B cell (primary cell): ENCODE measurements at regions not wholly inside any gene's neighbourhood (a gene's known extent, or its start where the extent isn't known, plus 50 kb on each side); places are given as distances from the start of the nearest gene placed in this dataset.

Experiments used
- ATAC-seq: fragments of 200-7000 bp; cut with Tn5 transposase; one replicate; pipeline ENCODE4 v1.10.0; 2021; ENCODE audit warnings: low read depth, mild to moderate bottlenecking, moderate number of reproducible peaks, moderate library complexity
- CTCF ChIA-PET: fragments of 350-600 bp; sonication (Branson Sonifier 250); formaldehyde crosslinking; loops from one replicate; lab custom pipeline; 2021; ENCODE audit warnings: antibody characterized with exemption, inconsistent platforms; lab: Charles Lee
- POLR2A ChIA-PET: fragments of 350-600 bp; sonication (Branson Sonifier 250); formaldehyde crosslinking; loops from one replicate; lab custom pipeline; 2021; ENCODE audit warnings: antibody characterized with exemption; lab: Charles Lee
- DNase-seq: peaks from one replicate; pipeline ENCODE4 v3.0.0; 2013
- H2AFZ ChIP-seq: 2 replicates; pipeline ENCODE4 v1.6.1; 2012; ENCODE audit warnings: mild to moderate bottlenecking, low read depth, low read length; ENCODE audit not compliant: insufficient read depth, poor library complexity, severe bottlenecking
- H3K27ac ChIP-seq, 2 donors: 1 replicate in 1 of 2; 2 replicates in 1 of 2; pipeline ENCODE4 v1.5.1; 2012 to 2013; ENCODE audit warnings: low read length in 2 of 2, mild to moderate bottlenecking in 2 of 2, moderate library complexity in 1 of 2
- H3K27me3 ChIP-seq, 4 experiments: fragments of 200-600 bp in 1 of 4; sonication (generic) in 1 of 4; replicated peaks in 1 of 4; 1 replicate in 2 of 4; 2 replicates in 2 of 4; pipeline versions ENCODE4 v1.6.1 to v1.7.0; 2013 to 2016; ENCODE audit warnings: low read length in 3 of 4, mild to moderate bottlenecking in 2 of 4, mixed read lengths in 1 of 4, moderate library complexity in 1 of 4; ENCODE audit not compliant: insufficient read depth in 4 of 4, control insufficient read depth in 3 of 4; ENCODE audit errors: control extremely low read depth in 1 of 4
- H3K36me3 ChIP-seq, 2 experiments: replicated peaks in 1 of 2; 1 replicate in 1 of 2; 2 replicates in 1 of 2; pipeline versions ENCODE4 v1.6.1 to v1.7.1; 2013; ENCODE audit warnings: low read length in 1 of 2; ENCODE audit not compliant: insufficient read depth in 2 of 2, control insufficient read depth in 1 of 2; ENCODE audit errors: control extremely low read depth in 1 of 2, extremely low read depth in 1 of 2
- H3K4me1 ChIP-seq, 2 donors: fragments of 200-600 bp in 1 of 2; sonication (generic) in 1 of 2; 1 replicate in 1 of 2; 2 replicates in 1 of 2; pipeline versions ENCODE4 v1.5.1 to v1.6.1; 2013 to 2017; ENCODE audit warnings: low read length in 2 of 2; ENCODE audit not compliant: control insufficient read depth in 2 of 2, insufficient read depth in 2 of 2
- H3K4me2 ChIP-seq: replicated peaks from 2 replicates; pipeline ENCODE3; 2012; ENCODE audit warnings: mild to moderate bottlenecking, low read depth, low read length; ENCODE audit not compliant: poor library complexity, severe bottlenecking
- H3K4me3 ChIP-seq, 5 experiments: fragments of 200-600 bp in 1 of 5; sonication (generic) in 1 of 5; 1 replicate in 3 of 5; 2 replicates in 2 of 5; pipeline versions ENCODE4 v1.5.1 to v1.7.0; 2011 to 2016; ENCODE audit warnings: low read length in 4 of 5, mild to moderate bottlenecking in 4 of 5, low read depth in 2 of 5, control low read depth in 1 of 5, moderate library complexity in 1 of 5; ENCODE audit not compliant: insufficient read depth in 1 of 5; ENCODE audit errors: control extremely low read depth in 1 of 5, extremely low read depth in 1 of 5
- H3K79me2 ChIP-seq: fragments of 200-600 bp; sonication (generic); one replicate; pipeline ENCODE4 v1.6.0; 2016; ENCODE audit warnings: low read length; ENCODE audit not compliant: control insufficient read depth, insufficient read depth
- H3K9ac ChIP-seq: fragments of 200-600 bp; sonication (generic); 2 replicates; pipeline ENCODE4 v1.6.1; 2017; ENCODE audit warnings: mild to moderate bottlenecking, low read length, moderate library complexity
- H3K9me3 ChIP-seq, 3 donors: one replicate each; pipeline versions ENCODE4 v1.6.1 to v1.7.1; 2013; ENCODE audit warnings: low read length in 2 of 3; ENCODE audit not compliant: control insufficient read depth in 2 of 3, insufficient read depth in 1 of 3; ENCODE audit errors: control extremely low read depth in 1 of 3
- H4K20me1 ChIP-seq: 2 replicates; pipeline ENCODE4 v1.6.0; 2012; ENCODE audit warnings: mild to moderate bottlenecking, low read length; ENCODE audit not compliant: insufficient read depth, control insufficient read depth, poor library complexity, severe bottlenecking
- H3K27ac Mint-ChIP-seq: one replicate; pipeline ENCODE4 v1.8.0; 2021; ENCODE audit warnings: mixed read lengths
- H3K27me3 Mint-ChIP-seq: one replicate; pipeline ENCODE4 v1.8.0; 2021; ENCODE audit warnings: mixed read lengths
- H3K4me1 Mint-ChIP-seq: one replicate; pipeline ENCODE4 v1.8.0; 2021; ENCODE audit warnings: mixed read lengths
- H3K4me3 Mint-ChIP-seq: one replicate; pipeline ENCODE4 v1.8.0; 2021; ENCODE audit warnings: mixed read lengths
- H3K9me3 Mint-ChIP-seq: one replicate; pipeline ENCODE4 v1.8.0; 2022; ENCODE audit warnings: mixed read lengths; ENCODE audit not compliant: insufficient read depth
- CTCF ChIP-seq: fragments of 200-600 bp; IDR thresholded peaks from one replicate; pipeline ENCODE4 v1.8.0; 2022; ENCODE audit warnings: antibody characterized with exemption, mild to moderate bottlenecking
- EZH2 ChIP-seq: IDR thresholded peaks from 2 replicates; pipeline ENCODE4 v1.6.1; 2012; ENCODE audit warnings: borderline replicate concordance, low read depth, mild to moderate bottlenecking, moderate library complexity, low read length; ENCODE audit not compliant: insufficient read depth, poor library complexity, severe bottlenecking
- WGBS: methylation state at CpG from one replicate; pipeline ENCODE4 v1.1.5; 2013; ENCODE audit warnings: missing lambda C conversion rate; ENCODE audit not compliant: insufficient coverage; 5-methylcytosine and 5-hydroxymethylcytosine counted together
- intact Hi-C: fragments of 100-400 bp; cut with micrococcal nuclease; formaldehyde crosslinking; loops from one replicate; pipeline ENCODE4 v1.10.0; 2022

DNA sequence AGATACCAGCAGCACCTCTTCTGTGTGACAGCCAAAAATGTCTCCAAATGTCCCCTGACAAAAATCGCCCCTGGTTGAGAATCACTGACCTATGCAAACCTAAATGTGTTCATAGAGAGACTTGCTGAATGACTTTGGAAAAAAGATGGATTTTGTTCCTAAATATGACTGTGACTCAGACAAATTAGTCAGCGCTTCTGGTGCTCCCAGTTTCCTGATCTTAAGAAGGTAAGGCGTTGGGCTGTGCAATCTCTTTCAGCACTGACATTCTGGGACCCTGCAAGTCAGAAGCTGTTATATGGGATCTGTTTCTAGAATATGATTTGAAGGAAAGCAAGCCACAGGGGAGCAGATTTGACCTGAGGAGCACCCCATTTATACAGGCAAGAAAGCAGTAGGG, 90.6 kb upstream of the PWP1 start:
- H3K79me2 ChIP-seq = no peaks in the 10 kb centered on the region
- Mint-ChIP-seq H3K4me3 (no peak overlapping the region), H3K9me3 (peaks cover 2% of the 10 kb centered on the region), H3K27ac (no peak overlapping the region), H3K27me3 (peaks cover 9% of the 10 kb centered on the region), H3K4me1 (no peaks in the 10 kb centered on the region)
- H3K9ac ChIP-seq = no peak overlapping the region
- no peak overlapping the region for H3K4me2 ChIP-seq
- intact Hi-C loops = no loop called here
- no peak for TF ChIP-seq EZH2
- TF ChIP-seq CTCF = no peak
- H3K27me3 ChIP-seq = no peaks in the 10 kb centered on the region
- CTCF ChIA-PET = interaction anchor here (1.5 kb wide), 1 partner anchor 11 kb away, joined by 5 read pairs; no protein-coding TSS in a partner anchor
- no peaks in the 10 kb centered on the region for H3K36me3 ChIP-seq
- peaks cover 0 to 15% (median 6%) of the 10 kb centered on the region in 3 donors for H3K9me3 ChIP-seq
- H2AFZ ChIP-seq = no peak overlapping the region
- H3K27ac ChIP-seq = no peak overlapping the region
- H4K20me1 ChIP-seq = no peaks in the 10 kb centered on the region
- WGBS = 85% methylated on average over 2 of the region's 3 CpGs
- POLR2A ChIA-PET = no interaction called here
- H3K4me3 ChIP-seq = no peak overlapping the region
- ATAC-seq = no peak
- H3K4me1 ChIP-seq = no peaks in the 10 kb centered on the region
- DNase-seq = no peak

- Histone ChIP-seq H3K9me3 (peaks cover 0 to 15% (median 6%) of the 10 kb centered on the region in 3 donors), H3K79me2 (no peaks in the 10 kb centered on the region), H2AFZ (no peak overlapping the region), H4K20me1 (no peaks in the 10 kb centered on the region), H3K4me3 (no peak overlapping the region), H3K4me2 (no peak overlapping the region), H3K9ac (no peak overlapping the region), H3K27ac (no peak overlapping the region), H3K36me3 (no peaks in the 10 kb centered on the region), H3K27me3 (no peaks in the 10 kb centered on the region), H3K4me1 (no peaks in the 10 kb centered on the region)
- intact Hi-C loops = no loop called here
- DNase-seq (no peak), ATAC-seq (no peak)
- Mint-ChIP-seq H3K9me3 (peaks cover 2% of the 10 kb centered on the region), H3K4me3 (no peak overlapping the region), H3K4me1 (no peaks in the 10 kb centered on the region), H3K27ac (no peak overlapping the region), H3K27me3 (peaks cover 9% of the 10 kb centered on the region)
- WGBS = 100% methylated on average over 1 of the region's 2 CpGs
- TF ChIP-seq EZH2 (no peak), CTCF (no peak)
- ChIA-PET POLR2A (no interaction called here), CTCF (interaction anchor here (0.9 to 3.0 kb wide), 4 partner anchors 9 to 123 kb away, joined by 4 to 26 read pairs (median 6); no protein-coding TSS in a partner anchor)
Observed at GRCh38 chr12:107597695-107598410, 87.7 kb upstream of the PWP1 start.
